ENCODE measurements at regions not wholly inside any gene's neighbourhood (a gene's known extent, or its start where the extent isn't known, plus 50 kb on each side); places are given as distances from the start of the nearest gene placed in this dataset.

GRCh38 chr5:96112123-96112670 is 150.5 kb upstream of the ELL2 start:
- no peak overlapping the region for H2AK5ac ChIP-seq (ENCODE audit: low read depth, low read length)
- no peak overlapping the region for H2BK120ac ChIP-seq (replicated peaks; ENCODE audit: low read depth, low read length)
- no peaks in the 10 kb centered on the region for H3K23me2 ChIP-seq (ENCODE audit: low read depth, low read length)
- H2BK20ac ChIP-seq (ENCODE audit: low read length) = no peak overlapping the region
- H4K91ac ChIP-seq (replicated peaks; ENCODE audit: insufficient read length, low read length) = no peak overlapping the region
- no peak overlapping the region for H3K4me2 ChIP-seq (ENCODE audit: insufficient read depth in 1 of 2, low read depth in 2 of 2, low read length in 2 of 2)
- H3K4ac ChIP-seq (replicated peaks; ENCODE audit: insufficient read length, low read depth, low read length) = no peak overlapping the region
- no peak overlapping the region for H3K56ac ChIP-seq (replicated peaks; ENCODE audit: insufficient read length, low read depth, low read length)
- H4K20me1 ChIP-seq (replicated peaks in 1 of 2; ENCODE audit: control insufficient read depth in 1 of 2, insufficient read depth in 2 of 2, low read length in 2 of 2) = no peaks in the 10 kb centered on the region
- peaks cover 3 to 6% of the 10 kb centered on the region in 2 experiments; a peak in 1 of 4 replicates for H3K9me3 ChIP-seq (ENCODE audit: insufficient read depth in 2 of 2, low read depth in 1 of 2, low read length in 1 of 2)
- FAIRE-seq (no peak), DNase-seq (ENCODE audit: low read depth in 1 of 2, low spot score in 2 of 2) (no peak)
- no peak overlapping the region for H3K9ac ChIP-seq (replicated peaks in 1 of 4; ENCODE audit: extremely low read depth in 1 of 4, low read depth in 3 of 4, low read length in 3 of 4)
- WGBS, 2 experiments (ENCODE audit: extremely low coverage in 1 of 2, insufficient coverage in 1 of 2, insufficient read length in 1 of 2, insufficient replicate concordance in 2 of 2, low coverage in 1 of 2, low lambda C conversion rate in 2 of 2, missing lambda C conversion rate in 1 of 2) = 75% methylated on average over 1 of the region's 1 CpG; no CpG with 5 or more reads in 1 of the 2 experiments
- H3K14ac ChIP-seq (ENCODE audit: insufficient read length) = no peak overlapping the region
- no peak for TF ChIP-seq BACH1 (IDR thresholded peaks at IDR 0.05; ENCODE audit: low read length)
- TF ChIP-seq CTCF (IDR thresholded peaks at IDR 0.05; ENCODE audit: control extremely low read depth in 1 of 3, insufficient read depth in 1 of 3, low read depth in 1 of 3, low read length in 3 of 3) = no peak
- no peak for TF ChIP-seq PHF8 (conservative IDR thresholded peaks at IDR 0.05; ENCODE audit: low read depth, low read length)
- TF ChIP-seq CEBPB (IDR thresholded peaks at IDR 0.05; ENCODE audit: low read depth, low read length) = no peak
- TF ChIP-seq ZNF274 (IDR thresholded peaks at IDR 0.05; ENCODE audit: borderline replicate concordance, extremely low read depth, low read length) = no peak
- no peak for TF ChIP-seq CBX5 (IDR thresholded peaks at IDR 0.05; ENCODE audit: low read depth, low read length)
- TF ChIP-seq JUND (IDR thresholded peaks at IDR 0.05; ENCODE audit: low read length) = no peak
- TF ChIP-seq ATF2 (IDR thresholded peaks at IDR 0.05; ENCODE audit: low read length) = no peak
- no peak for TF ChIP-seq NRF1 (IDR thresholded peaks at IDR 0.05; ENCODE audit: low read depth, low read length)
- TF ChIP-seq MAX (IDR thresholded peaks at IDR 0.05) = no peak
- H3K27ac ChIP-seq (ENCODE audit: low read depth, low read length) = no peak overlapping the region
- H4K8ac ChIP-seq (ENCODE audit: extremely low read depth, insufficient read depth, low read length) = no peak overlapping the region
- no peak overlapping the region for H3K18ac ChIP-seq (ENCODE audit: extremely low read depth, low read length)
- POLR2A ChIA-PET (ENCODE audit: partially characterized antibody) = no interaction called here
- H3K79me2 ChIP-seq (ENCODE audit: control insufficient read depth in 1 of 2, insufficient read depth in 2 of 2, low read length in 2 of 2) = no peaks in the 10 kb centered on the region
- no peaks in the 10 kb centered on the region for H3K4me1 ChIP-seq (replicated peaks in 1 of 4; ENCODE audit: control insufficient read depth in 3 of 4, insufficient read depth in 4 of 4, low read length in 3 of 4)
- no peak overlapping the region for H4K5ac ChIP-seq (ENCODE audit: insufficient read length, low read depth, low read length)
- no peaks in the 10 kb centered on the region for H3K79me1 ChIP-seq (ENCODE audit: low read depth, low read length)
- no peak overlapping the region for H2BK5ac ChIP-seq (ENCODE audit: low read depth, low read length)
- no peak overlapping the region for H2BK15ac ChIP-seq (ENCODE audit: low read length)
- H2AFZ ChIP-seq (ENCODE audit: low read length) = no peak overlapping the region
- H3K36me3 ChIP-seq (ENCODE audit: control insufficient read depth in 2 of 4, insufficient read depth in 4 of 4, low read length in 3 of 4) = no peaks in the 10 kb centered on the region
- no peak overlapping the region for H3K4me3 ChIP-seq (ENCODE audit: extremely low read depth in 1 of 4, insufficient read depth in 2 of 4, low read depth in 3 of 4, low read length in 4 of 4)
- no peak overlapping the region for H3K23ac ChIP-seq (ENCODE audit: insufficient read length)
- H3K27me3 ChIP-seq (replicated peaks in 1 of 4; ENCODE audit: control insufficient read depth in 3 of 4, extremely low read depth in 1 of 4, insufficient read depth in 3 of 4, low read length in 3 of 4) = no peaks in the 10 kb centered on the region
- CTCF ChIA-PET (ENCODE audit: partially characterized antibody) = interaction anchor here (0.6 to 1.5 kb wide), 3 partner anchors 14 to 159 kb away, joined by 3 to 5 read pairs (median 3); no protein-coding TSS in a partner anchor
- H2BK12ac ChIP-seq (ENCODE audit: low read depth, low read length) = no peak overlapping the region

All from H1 (cell line).